Nephron progenitor cell (in vitro differentiated cells): ENCODE measurements at regions not wholly inside any gene's neighbourhood (a gene's known extent, or its start where the extent isn't known, plus 50 kb on each side); places are given as distances from the start of the nearest gene placed in this dataset.
A peak's percentile ranks its signal among the peaks of the same experiment; 100 is the strongest.

Experiments used
- DNase-seq: peaks from one replicate; pipeline ENCODE4 v3.0.0; 2021
- H3K27ac Mint-ChIP-seq: 2 replicates; pipeline ENCODE4 v1.8.0; 2021; ENCODE audit warnings: mild to moderate bottlenecking, moderate library complexity, mixed read lengths
- H3K27me3 Mint-ChIP-seq: 2 replicates; pipeline ENCODE4 v1.8.0; 2021; ENCODE audit warnings: mild to moderate bottlenecking, low read depth, mixed read lengths; ENCODE audit not compliant: poor library complexity
- H3K36me3 Mint-ChIP-seq: 2 replicates; pipeline ENCODE4 v1.8.0; 2021; ENCODE audit warnings: low read depth, mixed read lengths
- H3K4me1 Mint-ChIP-seq: 2 replicates; pipeline ENCODE4 v1.8.0; 2021; ENCODE audit warnings: mixed read lengths
- H3K4me3 Mint-ChIP-seq: 2 replicates; pipeline ENCODE4 v1.8.0; 2021; ENCODE audit warnings: mild to moderate bottlenecking, moderate library complexity, mixed read lengths
- H3K9me3 Mint-ChIP-seq: 2 replicates; pipeline ENCODE4 v1.8.0; 2021; ENCODE audit warnings: mild to moderate bottlenecking, moderate library complexity, mixed read lengths
- TF ChIP-seq, protein P1 (sequence below): fragments of 200-600 bp; sonication (generic); IDR thresholded peaks from 2 replicates; pipeline ENCODE4 v1.5.0; 2021; ENCODE audit warnings: antibody characterized with exemption

DNA sequence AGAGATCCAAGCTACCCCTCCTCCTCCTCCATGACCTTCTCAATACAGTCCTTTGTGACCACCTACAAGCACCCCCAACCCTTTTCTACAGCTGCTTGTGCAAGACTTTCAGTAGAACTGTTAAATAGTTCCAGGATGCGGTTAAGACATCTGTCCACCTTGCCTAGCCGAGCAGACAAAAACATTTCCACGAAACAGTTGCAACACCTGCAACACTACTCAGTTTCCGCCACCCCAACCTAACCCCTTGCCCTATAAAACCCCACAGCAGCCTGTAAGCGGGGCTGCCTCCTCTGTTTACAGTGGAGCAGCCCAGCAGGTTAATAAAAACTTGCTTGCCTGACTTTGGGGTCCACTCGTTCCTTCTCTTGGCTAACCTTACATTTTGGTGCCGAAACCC is 1803.5 kb upstream of the CDH6 start:
- Mint-ChIP-seq H3K36me3 (no peaks in the 10 kb centered on the region), H3K27ac (no peak overlapping the region), H3K9me3 (peaks cover 5% of the 10 kb centered on the region), H3K4me3 (no peak overlapping the region), H3K4me1 (no peaks in the 10 kb centered on the region), H3K27me3 (no peaks in the 10 kb centered on the region)
- no peak for DNase-seq
- TF ChIP-seq, protein P1, sequence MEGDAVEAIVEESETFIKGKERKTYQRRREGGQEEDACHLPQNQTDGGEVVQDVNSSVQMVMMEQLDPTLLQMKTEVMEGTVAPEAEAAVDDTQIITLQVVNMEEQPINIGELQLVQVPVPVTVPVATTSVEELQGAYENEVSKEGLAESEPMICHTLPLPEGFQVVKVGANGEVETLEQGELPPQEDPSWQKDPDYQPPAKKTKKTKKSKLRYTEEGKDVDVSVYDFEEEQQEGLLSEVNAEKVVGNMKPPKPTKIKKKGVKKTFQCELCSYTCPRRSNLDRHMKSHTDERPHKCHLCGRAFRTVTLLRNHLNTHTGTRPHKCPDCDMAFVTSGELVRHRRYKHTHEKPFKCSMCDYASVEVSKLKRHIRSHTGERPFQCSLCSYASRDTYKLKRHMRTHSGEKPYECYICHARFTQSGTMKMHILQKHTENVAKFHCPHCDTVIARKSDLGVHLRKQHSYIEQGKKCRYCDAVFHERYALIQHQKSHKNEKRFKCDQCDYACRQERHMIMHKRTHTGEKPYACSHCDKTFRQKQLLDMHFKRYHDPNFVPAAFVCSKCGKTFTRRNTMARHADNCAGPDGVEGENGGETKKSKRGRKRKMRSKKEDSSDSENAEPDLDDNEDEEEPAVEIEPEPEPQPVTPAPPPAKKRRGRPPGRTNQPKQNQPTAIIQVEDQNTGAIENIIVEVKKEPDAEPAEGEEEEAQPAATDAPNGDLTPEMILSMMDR, result no peak

DNA sequence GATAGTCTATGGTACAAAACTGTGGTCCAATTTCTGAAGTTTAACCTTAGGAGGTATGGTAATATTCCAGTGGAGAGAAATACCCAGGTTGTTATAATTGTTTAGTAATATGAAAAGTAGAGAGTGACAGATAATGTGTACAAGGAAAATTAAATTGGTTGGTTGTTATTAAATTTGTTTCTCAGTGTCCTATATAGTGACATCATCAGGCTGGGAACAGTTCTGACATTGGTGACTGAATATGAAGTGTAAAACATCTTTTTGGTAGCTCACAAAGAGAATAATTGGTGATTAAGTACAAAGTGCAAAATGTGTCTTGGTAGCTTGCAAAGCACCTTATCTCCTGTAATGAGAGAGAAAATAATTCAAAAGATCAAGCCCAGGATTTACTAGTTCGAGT is 1806.1 kb upstream of the CDH6 start:
- TF ChIP-seq, protein P1, result no peak
- Mint-ChIP-seq H3K4me3 (no peak overlapping the region), H3K27me3 (no peaks in the 10 kb centered on the region), H3K27ac (no peak overlapping the region), H3K9me3 (peaks cover 5% of the 10 kb centered on the region), H3K4me1 (no peaks in the 10 kb centered on the region), H3K36me3 (no peaks in the 10 kb centered on the region)
- no peak for DNase-seq

DNA sequence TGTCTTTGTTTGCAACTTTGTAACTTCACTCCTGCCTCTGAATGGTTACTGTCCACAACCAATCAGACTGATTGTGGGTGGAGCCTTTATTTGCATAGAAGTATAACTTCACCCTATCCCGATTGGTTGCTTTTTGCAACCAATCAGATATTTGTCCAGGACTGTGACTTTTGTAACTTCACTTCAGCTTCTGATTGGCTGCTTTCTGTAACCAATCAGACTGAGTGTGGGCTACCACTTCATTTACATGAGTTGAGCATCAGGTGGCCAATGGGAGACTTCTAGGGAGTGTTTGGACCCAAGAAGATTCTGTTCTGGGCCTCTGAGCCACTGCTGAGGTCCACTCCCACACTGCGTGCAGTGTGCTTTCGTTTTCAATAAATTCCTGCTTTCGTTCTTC is 1810.7 kb upstream of the CDH6 start:
- Mint-ChIP-seq H3K36me3 (no peaks in the 10 kb centered on the region), H3K27ac (peak overlapping the region; percentile 50), H3K4me1 (no peaks in the 10 kb centered on the region), H3K4me3 (no peak overlapping the region), H3K9me3 (no peaks in the 10 kb centered on the region), H3K27me3 (no peaks in the 10 kb centered on the region)
- TF ChIP-seq, protein P1, result no peak
- no peak for DNase-seq

DNA sequence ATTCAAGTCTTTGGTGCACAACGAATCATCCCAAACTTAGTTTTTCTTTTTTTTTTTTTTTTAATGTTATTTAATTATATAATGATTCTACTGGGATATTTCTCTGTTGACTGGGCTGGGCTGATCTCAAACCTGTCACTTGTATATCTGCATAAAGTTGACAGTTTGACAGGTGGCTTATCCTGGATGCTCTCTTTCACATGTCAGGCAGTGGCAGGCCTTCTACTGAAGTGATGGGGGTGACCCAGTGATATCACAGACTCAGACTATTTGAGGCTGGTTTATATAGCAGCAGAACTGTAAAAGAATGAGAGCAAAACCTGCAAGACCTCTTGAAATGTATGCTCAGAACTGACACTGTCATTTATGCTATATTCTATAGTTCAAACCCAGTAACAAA is 1813.5 kb upstream of the CDH6 start:
- H3K36me3 Mint-ChIP-seq, result no peaks in the 10 kb centered on the region
- TF ChIP-seq, protein P1, result no peak
- H3K27ac Mint-ChIP-seq, result no peak overlapping the region
- H3K27me3 Mint-ChIP-seq, result peaks cover 4% of the 10 kb centered on the region
- no peak overlapping the region for H3K4me3 Mint-ChIP-seq
- no peaks in the 10 kb centered on the region for H3K9me3 Mint-ChIP-seq
- no peak for DNase-seq
- no peaks in the 10 kb centered on the region for H3K4me1 Mint-ChIP-seq

DNA sequence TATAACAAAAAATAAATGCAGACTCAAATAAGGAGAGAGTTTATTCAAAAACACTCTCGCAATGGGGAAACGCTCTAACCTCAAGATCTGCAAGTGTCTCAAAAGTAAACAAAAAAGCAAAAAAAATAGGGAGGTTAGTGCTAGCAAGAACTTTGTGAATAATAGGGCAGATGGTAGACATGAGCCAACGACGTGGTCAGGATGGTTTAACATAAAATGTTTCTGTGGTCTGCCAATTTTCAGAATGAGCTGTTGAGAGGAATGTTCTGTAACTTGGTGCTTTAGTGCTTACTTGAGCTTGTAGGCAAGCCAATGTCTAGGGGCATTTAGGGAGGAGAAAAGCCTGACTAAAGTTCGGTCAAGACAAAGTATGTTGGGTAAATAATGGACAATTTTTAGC is 1813.9 kb upstream of the CDH6 start:
- Mint-ChIP-seq H3K36me3 (no peaks in the 10 kb centered on the region), H3K27me3 (peaks cover 4% of the 10 kb centered on the region), H3K4me1 (no peaks in the 10 kb centered on the region), H3K9me3 (no peaks in the 10 kb centered on the region), H3K27ac (no peak overlapping the region), H3K4me3 (no peak overlapping the region)
- no peak for DNase-seq
- TF ChIP-seq, protein P1, result no peak

DNA sequence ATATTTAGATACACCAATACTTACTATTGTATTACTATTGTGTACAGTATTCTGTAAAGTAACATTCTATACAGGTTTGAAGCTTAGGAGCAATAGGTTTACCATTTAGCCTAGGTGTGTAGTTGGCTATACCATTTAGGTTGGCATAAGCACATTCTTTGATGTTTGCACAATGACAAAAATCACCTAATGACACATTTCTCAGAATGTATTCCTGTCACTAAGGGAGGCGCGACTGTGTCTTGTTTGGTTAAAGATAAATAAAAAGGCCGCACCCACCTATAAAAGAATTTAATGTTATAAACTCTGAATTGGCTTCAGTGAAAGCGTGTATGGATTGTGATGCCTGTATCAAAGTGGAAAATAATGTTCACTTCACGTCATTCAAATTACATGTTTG is 1815.4 kb upstream of the CDH6 start:
- Mint-ChIP-seq H3K4me1 (no peaks in the 10 kb centered on the region), H3K4me3 (no peak overlapping the region), H3K27me3 (peaks cover 4% of the 10 kb centered on the region), H3K27ac (no peak overlapping the region), H3K36me3 (no peaks in the 10 kb centered on the region), H3K9me3 (no peaks in the 10 kb centered on the region)
- no peak for DNase-seq
- TF ChIP-seq, protein P1, result no peak
